ENCODE measurements at regions not wholly inside any gene's neighbourhood (a gene's known extent, or its start where the extent isn't known, plus 50 kb on each side); places are given as distances from the start of the nearest gene placed in this dataset.
A peak's percentile ranks its signal among the peaks of the same experiment; 100 is the strongest.

DNA sequence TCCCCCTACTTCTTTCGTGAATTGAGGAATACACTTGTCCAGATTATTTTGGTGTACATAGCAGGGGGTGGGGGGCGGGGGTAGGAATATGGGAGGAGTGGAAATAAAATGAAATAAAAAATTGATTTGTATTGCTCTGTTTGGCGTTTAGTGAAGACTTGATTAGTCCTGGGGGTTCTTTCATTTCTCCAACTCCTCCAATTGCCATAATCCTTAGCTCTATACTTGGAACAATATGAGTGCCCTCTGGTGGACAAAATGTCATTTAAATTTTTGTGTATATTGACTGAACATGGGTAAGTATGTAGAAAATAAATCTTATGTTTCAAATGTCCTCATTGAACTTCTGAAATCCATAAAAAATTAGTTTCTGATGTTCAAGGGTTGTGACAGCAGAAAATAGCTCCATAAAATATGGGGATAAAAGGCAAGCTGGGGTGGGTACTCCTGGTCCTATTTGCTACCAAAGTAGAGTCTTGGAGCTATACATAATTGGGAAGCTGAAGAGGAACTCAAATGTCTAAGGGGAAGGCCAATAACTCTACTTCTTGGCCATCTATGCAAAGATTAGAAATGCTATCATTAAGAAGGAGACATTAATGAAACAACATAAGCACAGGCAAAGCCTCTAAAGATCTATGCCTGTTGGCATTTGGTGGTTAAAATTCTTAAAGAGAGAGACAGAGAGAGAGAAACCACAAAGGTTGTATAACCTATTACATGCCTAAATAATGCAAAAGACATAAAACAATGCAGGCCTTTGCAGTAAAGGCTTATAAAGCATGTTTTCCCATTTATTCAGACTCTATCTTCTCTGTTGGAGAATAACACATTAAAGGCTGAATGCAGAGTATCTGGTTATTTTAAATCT lies 421.6 kb downstream of the METTL15 start:
- H3K36me3 ChIP-seq (ENCODE audit: control insufficient read depth in 4 of 4, insufficient read depth in 4 of 4, low read length in 4 of 4): no peaks in the 10 kb centered on the region
- peaks cover 0 to 5% (median 0%) of the 10 kb centered on the region in 3 donors for H3K27me3 ChIP-seq (ENCODE audit: control insufficient read depth in 3 of 3, insufficient read depth in 3 of 3, low read length in 2 of 3)
- 49 to 51% methylated on average over 3 of the region's 3 CpGs for WGBS, 2 donors
- no peak overlapping the region for H3K9ac ChIP-seq (ENCODE audit: insufficient read depth in 1 of 2, low read length in 2 of 2)
- TF ChIP-seq CTCF (IDR thresholded peaks at IDR 0.05; ENCODE audit: control extremely low read depth, extremely low read depth): no peak
- H3K9me3 ChIP-seq (ENCODE audit: control insufficient read depth in 4 of 4, insufficient read depth in 3 of 4, low read length in 3 of 4): peaks cover 0 to 7% (median 3%) of the 10 kb centered on the region in 4 donors
- H3K27ac ChIP-seq (ENCODE audit: low read depth in 1 of 2, low read length in 1 of 2): no peak overlapping the region
- DNase-seq (peak in 2 of 3 donors; percentile 63 to 68), ATAC-seq (ENCODE audit: insufficient read depth, low FRiP score) (no peak)
- H3K4me3 ChIP-seq: no peak overlapping the region
- H3K4me1 ChIP-seq (ENCODE audit: control insufficient read depth in 5 of 5, insufficient read depth in 5 of 5, low read length in 5 of 5): no peaks in the 10 kb centered on the region

- Histone ChIP-seq H3K9ac (ENCODE audit: insufficient read depth in 1 of 2, low read length in 2 of 2) (no peak overlapping the region), H3K36me3 (ENCODE audit: control insufficient read depth in 4 of 4, insufficient read depth in 4 of 4, low read length in 4 of 4) (no peaks in the 10 kb centered on the region), H3K27me3 (ENCODE audit: control insufficient read depth in 3 of 3, insufficient read depth in 3 of 3, low read length in 2 of 3) (peaks cover 0 to 5% (median 0%) of the 10 kb centered on the region in 3 donors), H3K4me3 (no peak overlapping the region), H3K9me3 (ENCODE audit: control insufficient read depth in 4 of 4, insufficient read depth in 3 of 4, low read length in 3 of 4) (peaks cover 0 to 7% (median 3%) of the 10 kb centered on the region in 4 donors), H3K4me1 (ENCODE audit: control insufficient read depth in 5 of 5, insufficient read depth in 5 of 5, low read length in 5 of 5) (no peaks in the 10 kb centered on the region), H3K27ac (ENCODE audit: low read depth in 1 of 2, low read length in 1 of 2) (no peak overlapping the region)
- no peak for DNase-seq
- no peak for ATAC-seq (ENCODE audit: insufficient read depth, low FRiP score)
- no peak for TF ChIP-seq CTCF (IDR thresholded peaks at IDR 0.05; ENCODE audit: control extremely low read depth, extremely low read depth)
- WGBS, 2 donors: 71 to 83% methylated on average over 3 of the region's 3 CpGs
These were observed 420.9 kb downstream of the METTL15 start for GRCh38 chr11:28529046-28529445.

DNA sequence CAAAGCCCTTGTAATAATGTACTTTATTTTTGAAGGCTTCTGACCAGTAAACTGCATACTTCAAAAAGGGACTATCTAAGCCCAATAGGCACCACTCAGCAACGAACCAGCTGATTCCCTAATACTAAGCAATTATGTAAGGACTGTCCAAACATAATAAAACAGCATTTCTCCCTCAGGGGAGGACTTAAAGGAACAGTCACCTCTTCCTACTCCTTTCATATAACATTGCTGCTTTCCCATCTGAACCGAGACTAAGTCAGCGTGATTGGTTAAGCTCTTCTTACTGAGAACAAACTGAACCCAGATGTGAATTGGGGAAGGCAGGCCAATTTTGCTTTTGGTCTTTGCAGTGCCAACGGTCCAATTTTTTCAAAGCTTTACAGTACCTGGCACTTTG lies 420.0 kb downstream of the METTL15 start:
- H3K9ac ChIP-seq (ENCODE audit: insufficient read depth in 1 of 2, low read length in 2 of 2): no peak overlapping the region
- no peak for ATAC-seq (ENCODE audit: insufficient read depth, low FRiP score)
- H3K9me3 ChIP-seq (ENCODE audit: control insufficient read depth in 4 of 4, insufficient read depth in 3 of 4, low read length in 3 of 4): peaks cover 0 to 7% (median 3%) of the 10 kb centered on the region in 4 donors
- H3K27me3 ChIP-seq (ENCODE audit: control insufficient read depth in 3 of 3, insufficient read depth in 3 of 3, low read length in 2 of 3): peaks cover 0 to 5% (median 0%) of the 10 kb centered on the region in 3 donors
- no peak overlapping the region for H3K27ac ChIP-seq (ENCODE audit: low read depth in 1 of 2, low read length in 1 of 2)
- TF ChIP-seq CTCF (IDR thresholded peaks at IDR 0.05; ENCODE audit: control extremely low read depth, extremely low read depth): no peak
- H3K4me1 ChIP-seq (ENCODE audit: control insufficient read depth in 5 of 5, insufficient read depth in 5 of 5, low read length in 5 of 5): no peaks in the 10 kb centered on the region
- no peaks in the 10 kb centered on the region for H3K36me3 ChIP-seq (ENCODE audit: control insufficient read depth in 4 of 4, insufficient read depth in 4 of 4, low read length in 4 of 4)
- no peak for DNase-seq
- H3K4me3 ChIP-seq: no peak overlapping the region
- WGBS, 2 donors: 78% methylated on average over 4 of the region's 4 CpGs

Data from lung (tissue), 11 donors.